Activated CD4-positive, CD25-positive, alpha-beta regulatory T cell (primary cell): ENCODE measurements at regions not wholly inside any gene's neighbourhood (a gene's known extent, or its start where the extent isn't known, plus 50 kb on each side); places are given as distances from the start of the nearest gene placed in this dataset.
"Not testable (repeated sequence)": the region's sequence is repeated elsewhere in the genome, so short reads cannot be mapped to it uniquely, and the experiment has no call there.

ENCODE experiments used
- DNase-seq, 4 experiments: peaks; one replicate each; lab custom pipeline; 2025; lab: John Stamatoyannopoulos, UW

DNA sequence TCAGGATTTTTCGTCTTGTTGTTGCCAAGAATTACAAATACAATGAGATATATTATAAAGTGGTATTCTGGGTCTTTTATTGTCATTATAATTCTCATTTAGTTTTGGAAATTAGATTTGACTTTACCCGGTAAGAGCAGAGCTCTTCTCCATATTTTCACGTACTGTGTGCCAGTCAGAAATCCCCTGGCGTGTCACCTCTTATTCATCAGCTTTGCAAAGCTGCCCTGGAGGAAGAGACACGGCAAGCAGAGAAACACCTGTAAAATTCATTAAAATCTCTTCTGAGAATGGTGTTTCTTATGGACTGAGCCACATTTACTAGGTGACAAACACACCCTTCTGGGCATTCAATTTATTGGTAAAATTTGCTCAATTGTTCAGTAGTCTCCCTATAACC lies 440.4 kb downstream of the HINT1 start:
- DNase-seq: no peak

DNA sequence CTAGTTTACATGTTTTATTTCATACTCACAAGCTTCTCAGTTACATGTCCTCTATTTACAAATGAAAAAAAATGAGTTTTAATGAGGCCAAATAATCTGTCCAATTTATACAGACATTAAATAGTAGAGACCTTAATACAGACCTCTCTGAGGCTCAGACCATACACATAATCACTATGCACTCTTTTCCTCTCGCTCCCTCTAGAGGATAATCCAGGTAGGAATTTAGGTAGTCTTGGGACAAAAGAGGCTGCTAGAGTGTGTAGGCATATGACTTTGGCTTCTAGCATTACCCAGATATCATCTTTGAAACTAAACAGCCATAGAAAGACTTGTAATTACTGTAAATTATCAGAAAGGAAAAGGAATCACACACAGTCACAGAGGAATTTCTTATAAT lies 444.7 kb downstream of the HINT1 start:
- DNase-seq: no peak

DNA sequence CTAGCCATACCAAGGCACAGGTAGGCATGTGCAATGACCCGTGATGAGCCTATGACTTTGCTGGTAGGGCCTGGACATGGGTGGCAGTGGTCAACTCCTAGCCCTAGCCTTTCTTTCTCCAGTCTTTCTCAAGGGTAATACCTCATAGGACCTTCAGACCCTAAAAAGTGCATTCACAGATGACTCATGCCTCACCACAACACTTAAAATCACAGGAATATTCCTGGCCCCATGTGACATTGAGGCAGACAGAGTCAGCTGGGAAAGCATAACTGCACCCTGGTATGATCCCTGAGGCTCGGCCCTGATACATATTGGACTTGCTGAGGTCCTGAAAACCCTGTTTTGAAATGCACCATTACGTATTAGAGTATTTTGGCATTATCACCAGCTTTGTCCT lies 449.5 kb downstream of the HINT1 start:
- no peak for DNase-seq

DNA sequence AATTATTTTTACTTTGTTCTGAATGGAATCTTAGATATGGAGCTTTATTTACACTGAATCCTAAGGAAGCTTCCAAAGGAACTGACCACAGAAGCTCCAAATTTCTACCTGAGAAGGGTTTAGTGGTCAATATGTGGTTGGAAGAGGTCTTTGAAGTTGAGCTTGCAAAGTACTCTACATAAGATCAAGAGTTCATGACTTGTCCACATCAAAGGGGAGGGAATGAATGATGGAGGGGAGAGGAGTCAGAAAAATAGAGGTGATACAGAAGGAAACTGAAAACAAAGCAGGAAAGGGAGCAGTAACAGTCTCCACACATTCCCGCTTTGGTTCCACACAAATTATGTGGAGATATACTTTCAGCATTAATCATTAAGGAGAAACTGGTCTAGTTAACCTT lies 450.9 kb downstream of the HINT1 start:
- no peak for DNase-seq

DNA sequence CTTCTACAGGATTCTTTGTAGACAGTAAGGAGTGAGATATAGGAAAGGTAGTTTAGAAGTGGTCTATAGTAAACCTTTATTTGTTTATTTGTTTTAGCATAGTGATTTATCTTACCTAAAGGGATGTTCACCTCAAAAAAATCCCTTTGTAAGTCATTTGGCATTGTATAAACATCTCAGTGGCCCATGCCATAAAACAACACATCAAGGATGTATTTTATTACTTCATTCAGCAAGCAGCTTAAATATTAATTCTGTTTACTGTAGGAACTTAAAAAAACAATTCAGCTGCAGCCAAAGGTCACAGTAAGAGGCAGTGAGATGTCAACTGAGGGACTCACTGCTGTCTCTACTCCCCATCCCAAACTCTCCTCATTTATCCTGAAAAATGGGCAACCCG lies 452.7 kb downstream of the HINT1 start:
- no peak for DNase-seq

DNA sequence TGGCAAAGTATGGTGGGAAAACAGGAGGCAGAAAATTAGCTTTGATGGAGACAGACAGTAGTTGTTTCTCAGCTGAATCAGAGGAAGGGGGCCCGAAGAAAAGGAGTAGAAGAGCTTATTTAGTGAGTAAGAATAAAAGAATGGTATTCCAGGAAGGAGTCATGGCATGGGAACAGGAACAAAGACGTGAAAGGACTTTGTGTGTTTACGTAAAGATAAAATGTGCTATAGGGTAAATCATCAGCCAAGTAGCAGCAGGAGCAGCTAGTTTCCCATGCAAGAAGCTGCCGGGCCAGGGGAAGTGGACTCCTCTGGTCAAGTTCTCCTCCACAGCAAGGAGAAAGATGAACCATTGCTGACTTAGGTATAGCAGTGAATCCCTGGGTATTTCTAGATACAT lies 454.5 kb downstream of the HINT1 start:
- DNase-seq: no peak

DNA sequence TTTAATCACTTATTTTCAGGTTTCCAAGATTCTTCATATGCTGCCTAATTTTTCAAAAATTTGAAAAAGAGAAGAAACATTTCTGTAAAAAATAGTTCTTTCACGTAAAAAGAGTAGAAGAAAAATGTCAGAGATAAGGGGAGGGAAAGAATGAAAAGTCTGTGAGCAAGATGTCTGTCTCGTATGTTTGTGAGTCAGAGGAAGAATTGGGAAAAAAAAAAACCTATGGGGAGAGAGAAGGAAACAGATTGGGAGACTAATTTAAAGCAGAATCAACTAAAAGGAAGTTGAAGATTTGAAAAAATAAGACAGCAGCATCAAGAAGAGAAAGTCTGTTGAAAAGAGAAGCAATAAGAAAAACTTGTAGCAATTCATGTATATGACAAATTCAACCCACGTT lies 456.3 kb downstream of the HINT1 start:
- no peak for DNase-seq

DNA sequence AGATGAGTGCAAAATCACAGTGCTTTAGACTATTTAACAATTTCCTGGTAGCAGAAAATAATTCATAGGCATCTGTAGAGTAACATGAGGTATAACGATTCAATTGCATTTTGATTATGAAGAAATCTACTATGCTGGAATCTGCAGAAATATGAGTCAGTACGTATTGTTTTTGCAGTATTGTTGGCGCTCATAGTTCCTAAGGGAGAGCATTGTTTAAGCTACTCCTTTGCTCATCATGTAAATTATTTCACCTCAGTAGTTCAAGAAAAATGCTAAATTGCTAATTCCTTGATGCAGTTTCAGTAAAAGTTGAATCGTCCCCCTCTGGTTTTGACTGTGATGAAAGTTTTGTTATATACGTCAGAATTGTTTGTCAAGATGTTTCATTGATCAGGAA lies 458.4 kb downstream of the HINT1 start:
- DNase-seq: no peak

DNA sequence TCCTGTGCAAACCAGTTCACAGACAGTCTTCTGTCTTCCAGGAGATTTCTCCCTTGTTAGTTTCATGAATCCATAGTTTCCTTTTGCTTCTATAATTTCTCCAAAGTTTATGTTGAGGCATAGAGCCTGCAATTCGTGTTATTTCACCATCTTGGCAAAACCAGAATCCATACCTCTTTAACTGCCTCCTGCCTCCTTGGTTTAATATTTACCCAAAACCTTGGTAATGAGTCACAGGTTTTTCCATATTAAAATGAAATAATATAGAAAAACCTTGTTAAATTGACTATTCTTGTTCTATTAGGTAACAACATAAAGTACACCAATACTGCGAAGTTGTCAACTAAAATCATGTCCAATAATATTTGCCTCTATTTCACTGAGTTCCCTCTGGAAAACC lies 459.7 kb downstream of the HINT1 start:
- DNase-seq: no peak

DNA sequence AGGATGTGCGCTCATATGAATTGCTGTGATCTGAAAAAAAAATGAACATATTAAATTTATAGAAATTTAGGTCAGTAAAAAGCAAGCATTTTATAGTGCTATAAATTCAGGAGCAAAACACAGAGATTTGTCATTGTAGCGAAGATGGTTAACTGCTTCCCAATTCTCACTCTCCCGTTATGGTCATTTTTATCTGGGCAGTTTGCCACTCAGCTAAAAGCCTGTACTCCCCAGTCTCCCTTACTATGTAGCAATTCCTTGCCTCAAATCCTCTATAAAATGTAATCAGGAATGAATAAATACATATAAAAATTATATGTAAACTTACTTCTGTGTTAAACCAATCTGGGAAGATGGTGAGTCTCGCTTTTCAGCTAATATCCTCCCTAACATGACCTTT lies 471.5 kb downstream of the HINT1 start:
- DNase-seq: no peak

DNA sequence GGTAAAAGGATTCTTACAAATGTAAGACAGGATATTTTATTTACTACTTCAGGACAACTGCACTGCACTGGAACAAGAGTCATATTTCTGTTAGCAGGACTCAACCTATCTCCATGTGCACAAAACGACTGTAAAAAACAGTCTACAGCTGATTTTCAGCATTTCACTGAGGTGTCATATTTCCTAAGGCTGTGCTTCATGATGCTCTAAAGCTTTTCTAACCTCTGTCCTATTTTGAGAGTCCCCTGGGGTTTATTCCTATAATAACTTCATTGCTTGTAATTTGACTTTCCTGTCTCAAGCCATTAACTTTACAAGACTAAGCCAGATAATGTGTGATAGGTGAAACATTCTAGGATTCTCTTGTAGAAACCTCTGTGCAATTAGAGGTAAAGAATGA lies 472.3 kb downstream of the HINT1 start:
- DNase-seq: no peak

DNA sequence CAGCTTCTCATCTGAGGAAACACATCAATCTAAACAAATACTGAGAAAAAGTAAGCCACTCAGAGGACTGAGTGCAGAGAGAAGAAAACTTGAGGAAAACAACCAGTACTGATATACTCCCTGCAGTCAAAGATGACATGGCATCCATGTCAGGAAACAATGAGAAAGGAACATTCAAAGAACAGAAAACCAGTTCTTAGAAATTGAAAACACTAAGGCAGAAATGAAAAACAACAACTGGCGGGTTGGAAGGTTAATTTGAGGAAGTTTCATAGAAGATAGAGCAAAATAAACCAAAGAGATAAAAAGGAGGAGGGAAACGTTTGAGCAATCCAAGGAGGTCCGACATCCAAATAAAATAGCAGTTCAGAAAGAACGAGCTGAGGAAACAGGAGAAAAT lies 475.2 kb downstream of the HINT1 start:
- no peak for DNase-seq

DNA sequence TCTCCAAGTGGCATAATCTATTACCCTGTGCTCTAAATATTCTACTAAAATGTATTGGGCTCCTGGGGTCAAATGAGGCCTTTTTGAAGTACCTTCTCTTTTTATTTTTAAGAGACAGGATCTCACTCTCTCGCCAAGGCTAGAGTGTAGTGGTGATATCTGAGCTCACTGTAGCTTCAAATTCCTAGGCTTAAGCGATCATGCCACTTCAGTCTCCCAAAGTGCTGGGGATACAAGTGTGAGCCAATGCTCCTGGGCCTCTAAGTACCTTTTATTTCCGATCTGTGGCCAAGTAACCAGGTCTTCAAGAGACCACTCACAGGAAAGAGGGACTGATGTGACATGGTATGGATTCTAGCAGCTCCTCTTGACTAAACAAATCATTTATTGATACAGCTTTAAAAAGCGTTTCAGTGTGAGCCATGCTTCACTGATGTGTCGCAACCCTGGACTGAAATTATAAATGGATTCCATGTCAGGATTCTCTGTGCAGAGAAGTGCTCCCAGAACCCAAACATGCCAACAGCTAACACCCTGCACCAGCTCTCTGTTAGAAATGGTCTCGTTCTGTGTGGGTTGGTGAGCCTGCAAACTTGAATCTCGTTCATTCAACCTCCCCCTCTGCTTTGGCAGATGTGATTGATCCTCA lies 477.8 kb downstream of the HINT1 start:
- no peak for DNase-seq

DNA sequence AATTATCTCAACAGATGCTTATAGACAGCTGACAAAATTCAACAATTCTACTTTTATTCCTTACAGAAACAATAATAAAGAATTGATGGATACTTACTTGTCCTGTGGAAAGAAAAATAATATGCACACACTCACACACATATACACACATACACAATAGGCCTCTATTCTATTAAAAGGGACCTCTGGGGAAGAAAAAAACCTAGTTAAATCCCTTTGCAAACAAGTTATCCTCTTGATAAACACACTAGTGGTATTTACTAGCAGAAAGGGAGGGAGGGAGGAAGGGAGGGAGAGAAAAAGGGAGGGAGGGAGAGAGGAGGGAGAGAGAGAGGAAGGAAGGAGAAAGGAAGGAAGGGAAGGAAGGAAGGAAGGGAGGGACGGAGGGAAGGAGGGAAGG lies 486.4 kb downstream of the HINT1 start:
- DNase-seq: no peak

DNA sequence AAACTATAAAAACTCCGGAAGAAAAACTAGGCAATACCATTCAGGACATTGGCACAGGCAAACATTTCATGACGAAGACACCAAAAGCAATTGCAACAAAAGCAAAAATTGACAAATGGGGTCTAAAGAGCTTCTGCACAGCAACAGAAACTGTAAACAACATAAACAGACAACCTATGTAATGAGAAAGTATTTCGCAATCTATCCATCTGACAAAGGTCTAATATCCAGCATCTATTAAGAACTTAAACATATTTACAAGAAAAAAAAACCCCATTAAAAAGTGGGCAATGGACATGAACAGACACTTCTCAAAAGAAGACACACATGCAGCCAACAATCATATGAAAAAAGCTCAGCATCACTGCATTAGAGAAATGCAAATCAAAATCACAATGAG lies 498.6 kb downstream of the HINT1 start:
- DNase-seq: no peak

DNA sequence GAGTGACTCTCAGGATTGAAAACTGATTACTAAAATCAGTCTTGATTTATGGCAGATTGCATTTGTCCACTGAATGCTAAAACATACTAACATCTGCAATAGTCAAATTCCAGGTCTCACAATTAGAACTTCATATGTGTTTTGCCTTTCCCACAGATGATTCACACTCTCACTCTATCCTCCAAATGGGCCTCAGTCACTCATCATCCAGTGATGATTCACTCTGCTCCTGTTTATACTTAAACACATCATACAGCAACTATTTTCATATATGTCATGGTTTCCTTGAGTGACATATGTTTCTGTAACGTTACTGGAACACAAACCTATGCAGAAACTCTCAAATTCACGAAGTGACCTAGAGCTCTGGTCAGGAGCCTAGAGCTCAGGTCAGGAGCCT lies 512.9 kb downstream of the HINT1 start:
- DNase-seq: no peak

DNA sequence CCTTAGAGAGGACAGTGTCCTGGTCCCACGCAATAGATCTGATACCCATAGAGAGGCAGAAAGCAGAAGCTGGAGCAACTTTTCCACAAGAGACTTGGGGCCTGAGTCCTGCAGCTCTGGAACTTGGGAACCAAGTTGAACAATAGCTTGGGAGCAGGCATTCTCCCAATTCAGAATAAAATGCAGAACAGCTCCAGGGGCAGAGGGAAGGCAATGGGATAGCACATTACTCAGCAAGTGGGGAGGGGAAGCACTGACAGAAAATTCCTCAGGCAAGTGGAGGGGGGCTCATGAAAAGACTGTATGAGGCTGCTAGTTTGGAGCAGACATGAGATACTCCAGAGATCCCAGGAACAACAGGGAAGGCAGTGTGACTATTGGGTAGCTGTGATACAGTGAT lies 513.6 kb downstream of the HINT1 start:
- no peak for DNase-seq

DNA sequence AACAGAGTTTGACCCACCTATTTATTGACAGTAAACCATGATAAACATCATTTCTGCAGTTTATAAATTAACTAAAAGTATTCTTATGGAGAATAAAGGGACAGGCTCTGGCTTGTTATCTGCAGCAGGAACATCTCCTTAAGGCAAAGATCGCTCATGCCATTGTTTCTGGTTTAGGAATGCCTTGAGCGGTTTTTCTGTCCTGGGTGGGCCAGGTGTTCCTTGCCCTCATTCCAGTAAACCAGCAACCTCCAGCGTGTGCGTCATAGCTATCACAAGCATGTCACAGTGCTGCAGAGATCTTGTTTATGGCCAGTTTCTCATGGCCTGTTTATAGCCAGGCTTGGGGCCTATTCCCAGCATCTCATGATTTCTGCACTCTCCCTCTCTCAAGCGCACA lies 521.7 kb downstream of the HINT1 start:
- no peak for DNase-seq

DNA sequence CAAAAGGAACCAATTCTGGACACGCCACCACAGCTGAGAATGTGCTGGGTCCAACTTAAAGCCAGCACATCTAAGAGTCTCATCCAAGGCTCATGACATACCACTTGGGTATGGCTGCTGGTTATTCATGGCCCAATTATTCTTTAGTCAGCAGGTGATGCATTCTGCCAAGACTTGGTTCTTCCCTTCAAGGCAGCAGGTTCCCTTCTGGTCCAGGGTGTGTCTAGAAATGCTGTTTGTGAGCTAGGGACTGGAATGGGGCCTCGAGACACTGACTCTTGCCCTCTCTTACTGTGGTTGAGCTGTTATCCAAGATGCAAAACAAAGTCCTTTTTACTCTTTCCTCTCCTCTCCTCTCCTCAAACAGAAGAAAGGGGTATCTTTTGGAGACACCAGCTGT lies 522.6 kb downstream of the HINT1 start:
- no peak for DNase-seq

DNA sequence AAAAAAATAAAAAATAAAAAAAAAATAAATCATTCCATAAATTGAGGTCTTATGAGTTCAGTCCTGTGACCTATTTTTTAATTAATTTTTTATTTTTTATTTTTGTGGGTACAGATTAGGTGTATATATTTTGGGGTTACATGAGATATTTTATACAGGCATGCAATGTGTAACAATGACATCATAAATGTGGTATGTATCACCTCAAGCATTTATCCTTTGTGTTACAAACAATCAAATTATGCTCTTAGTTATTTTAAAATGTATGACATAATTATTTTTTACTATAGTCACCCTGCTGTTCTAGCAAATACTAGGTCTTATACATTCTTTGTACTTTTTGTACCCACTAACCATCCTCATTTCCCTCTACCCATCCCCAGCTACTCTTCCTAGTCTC lies 537.9 kb downstream of the HINT1 start:
- DNase-seq: no peak

DNA sequence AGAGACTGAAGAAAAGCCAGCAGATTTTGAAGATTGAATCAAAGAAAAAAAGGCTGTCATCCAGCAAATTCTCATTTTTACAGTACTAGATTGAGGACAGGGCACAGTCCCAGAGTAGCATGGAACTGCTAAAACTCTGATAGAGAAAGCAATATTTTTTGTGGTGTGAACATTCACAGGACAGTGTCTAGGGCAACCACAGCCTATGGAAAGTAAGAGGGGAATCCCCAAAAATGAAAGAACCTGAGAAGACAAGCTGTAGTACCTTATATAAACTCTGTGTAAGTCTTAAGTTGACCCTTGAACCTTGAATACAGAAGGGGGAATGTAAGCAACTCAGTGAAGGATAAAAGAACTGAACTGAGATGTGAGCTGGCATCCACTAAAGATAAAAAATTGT lies 540.3 kb downstream of the HINT1 start:
- DNase-seq: no peak

DNA sequence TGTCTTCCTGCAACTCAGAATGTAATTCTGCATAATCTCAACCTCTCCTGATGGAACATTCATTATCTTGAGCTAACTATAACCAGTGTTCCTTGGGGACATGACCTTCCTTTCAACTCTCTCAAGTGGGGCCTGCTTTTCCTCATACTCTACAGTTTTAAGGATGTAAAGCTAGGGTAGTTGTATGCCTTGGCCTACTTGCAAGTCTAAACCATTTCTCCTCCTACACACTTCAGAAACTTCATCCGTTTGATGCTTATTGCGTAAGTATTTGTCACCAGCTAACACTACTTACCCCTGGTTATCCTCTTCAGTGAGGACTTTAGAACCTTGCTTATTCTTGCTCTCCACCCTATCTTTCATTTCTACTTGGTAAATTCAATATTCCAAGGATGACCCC lies 548.9 kb downstream of the HINT1 start:
- DNase-seq: no peak

DNA sequence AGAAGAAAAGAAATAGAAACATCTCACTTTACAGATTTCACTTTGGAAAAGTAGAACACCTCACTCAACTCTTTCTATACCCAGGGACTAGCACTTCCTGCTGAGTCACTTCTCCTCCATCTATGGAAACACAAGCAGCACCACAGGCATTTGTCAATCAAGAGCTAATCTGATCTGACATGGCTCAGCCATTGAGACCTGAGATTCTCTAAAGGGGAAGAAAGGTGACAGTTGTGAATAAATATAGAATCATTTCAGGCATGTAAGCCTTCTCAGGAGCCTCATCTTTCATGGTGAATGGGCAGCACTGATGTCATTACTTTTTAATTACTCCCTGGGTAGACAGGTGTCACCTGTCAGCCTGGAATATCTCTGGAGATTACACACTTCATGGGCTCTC lies 559.8 kb downstream of the HINT1 start:
- no peak for DNase-seq

DNA sequence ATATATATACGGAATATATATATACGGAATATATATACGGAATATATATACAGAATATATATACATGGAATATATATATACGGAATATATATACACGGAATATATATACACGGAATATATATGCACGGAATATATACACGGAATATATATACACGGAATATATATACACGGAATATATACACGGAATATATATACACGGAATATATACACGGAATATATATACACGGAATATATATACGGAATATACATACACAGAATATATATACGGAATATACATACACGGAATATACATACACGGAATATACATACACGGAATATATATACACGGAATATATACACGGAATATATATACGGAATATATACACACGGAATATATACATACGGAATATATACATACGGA lies 568.4 kb downstream of the HINT1 start:
- not testable (repeated sequence) for DNase-seq

DNA sequence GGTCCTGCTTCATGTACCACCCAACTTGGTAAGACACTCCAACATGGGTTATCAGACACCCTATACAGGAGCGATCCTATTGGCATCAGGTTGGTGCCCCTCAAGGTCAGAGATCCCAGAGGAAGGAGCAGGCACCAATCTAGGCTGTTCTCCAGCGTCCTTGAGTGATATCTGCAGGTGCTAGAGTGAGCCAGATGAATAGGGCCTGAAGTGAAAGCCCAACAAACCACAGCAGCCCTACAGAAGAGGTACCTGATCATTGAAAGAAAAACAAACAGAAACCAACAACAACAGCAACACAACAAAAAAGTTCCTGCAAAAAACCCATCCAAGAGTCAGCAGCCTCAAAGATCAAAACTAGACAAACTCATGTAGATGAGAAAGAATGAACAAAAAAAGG lies 584.8 kb downstream of the HINT1 start:
- DNase-seq: no peak
